OCI-LY1 (cell line): ENCODE measurements at regions not wholly inside any gene's neighbourhood (a gene's known extent, or its start where the extent isn't known, plus 50 kb on each side); places are given as distances from the start of the nearest gene placed in this dataset.

Experiments used
- H2AFZ ChIP-seq: fragments of 200-600 bp; sonication (generic), shearing (Covaris generic); 2 replicates; pipeline ENCODE4 v1.6.0; 2014; ENCODE audit warnings: antibody characterized with exemption, mild to moderate bottlenecking, low read length
- H3F3A ChIP-seq: fragments of 200-600 bp; sonication (generic), shearing (Covaris generic); 2 replicates; pipeline ENCODE4 v1.6.0; 2014; ENCODE audit warnings: mild to moderate bottlenecking, antibody characterized with exemption, low read length, moderate library complexity; ENCODE audit not compliant: insufficient read depth
- H3K27ac ChIP-seq: fragments of 200-600 bp; sonication (generic); 2 replicates; pipeline ENCODE4 v1.5.1; 2014; ENCODE audit warnings: low read length, mixed run types, mild to moderate bottlenecking, low read depth; ENCODE audit not compliant: poor library complexity, severe bottlenecking
- H3K27me3 ChIP-seq: fragments of 200-600 bp; sonication (generic); 2 replicates; pipeline ENCODE4 v1.6.0; 2014; ENCODE audit warnings: antibody characterized with exemption, mild to moderate bottlenecking, low read length, moderate library complexity; ENCODE audit not compliant: insufficient read depth
- H3K36me3 ChIP-seq: fragments of 200-600 bp; sonication (generic); 2 replicates; pipeline ENCODE4 v1.6.1; 2014; ENCODE audit warnings: mild to moderate bottlenecking, antibody characterized with exemption, low read length, moderate library complexity, mixed read lengths; ENCODE audit not compliant: insufficient read depth
- H3K4me1 ChIP-seq: fragments of 200-600 bp; sonication (generic); 2 replicates; pipeline ENCODE4 v1.5.1; 2014; ENCODE audit warnings: mild to moderate bottlenecking, low read length, moderate library complexity; ENCODE audit not compliant: insufficient read depth, severe bottlenecking
- H3K4me2 ChIP-seq: fragments of 200-600 bp; sonication (generic), shearing (Covaris generic); 2 replicates; pipeline ENCODE4 v1.6.1; 2014; ENCODE audit warnings: low read length
- H3K4me3 ChIP-seq: fragments of 200-600 bp; sonication (generic); 2 replicates; pipeline ENCODE4 v1.5.1; 2014; ENCODE audit warnings: low read length, low read depth, mild to moderate bottlenecking, mixed read lengths; ENCODE audit not compliant: poor library complexity, severe bottlenecking
- H3K79me2 ChIP-seq: fragments of 200-600 bp; shearing (Covaris generic); 2 replicates; pipeline ENCODE4 v1.6.1; 2016; ENCODE audit warnings: mixed run types, low read length, mixed read lengths; ENCODE audit not compliant: insufficient read depth
- H3K9ac ChIP-seq: fragments of 200-600 bp; sonication (generic), shearing (Covaris generic); 2 replicates; pipeline ENCODE4 v1.6.1; 2014; ENCODE audit warnings: mild to moderate bottlenecking, low read length, mixed read lengths
- H3K9me2 ChIP-seq: fragments of 200-600 bp; sonication (generic), shearing (Covaris generic); 2 replicates; pipeline ENCODE4 v1.6.1; 2014; ENCODE audit warnings: low read depth, mild to moderate bottlenecking, low read length, mixed read lengths
- H3K9me3 ChIP-seq: fragments of 200-600 bp; shearing (Covaris generic); 2 replicates; pipeline ENCODE4 v1.6.1; 2014; ENCODE audit warnings: low read length, mixed read lengths
- H4K20me1 ChIP-seq: fragments of 200-600 bp; sonication (generic), shearing (Covaris generic); 2 replicates; pipeline ENCODE4 v1.6.0; 2016; ENCODE audit warnings: mild to moderate bottlenecking, low read length; ENCODE audit not compliant: insufficient read depth
- CTCF ChIP-seq: fragments of 200-600 bp; sonication (generic), shearing (Covaris generic); IDR thresholded peaks from 2 replicates; pipeline ENCODE4 v1.5.1; 2017; ENCODE audit warnings: mild to moderate bottlenecking, antibody characterized with exemption, low read length, moderate library complexity, mixed read lengths
- EZH2 ChIP-seq: fragments of 200-600 bp; sonication (generic), shearing (Covaris generic); IDR thresholded peaks from 2 replicates; pipeline ENCODE4 v1.8.0; 2017; ENCODE audit warnings: borderline replicate concordance, mixed run types, mild to moderate bottlenecking, antibody characterized with exemption, low read length, moderate library complexity, mixed read lengths

GRCh38 chr7:68433462-68434070 is 1164.7 kb upstream of the AUTS2 start:
- Histone ChIP-seq H3K36me3 (no peaks in the 10 kb centered on the region), H3K9ac (no peak overlapping the region), H3F3A (no peaks in the 10 kb centered on the region), H2AFZ (no peak overlapping the region), H3K27ac (no peak overlapping the region), H3K4me3 (no peak overlapping the region), H3K4me1 (no peaks in the 10 kb centered on the region), H4K20me1 (no peaks in the 10 kb centered on the region), H3K4me2 (no peak overlapping the region), H3K9me3 (peaks cover 10% of the 10 kb centered on the region; the same call in 1 of the 2 replicates), H3K79me2 (no peaks in the 10 kb centered on the region), H3K9me2 (no peaks in the 10 kb centered on the region), H3K27me3 (no peaks in the 10 kb centered on the region)
- no peak for TF ChIP-seq EZH2

GRCh38 chr7:68434857-68435256 is 1163.4 kb upstream of the AUTS2 start:
- no peak overlapping the region for H3K4me2 ChIP-seq
- peaks cover 12% of the 10 kb centered on the region; the same call in 1 of the 2 replicates for H3K9me3 ChIP-seq
- H4K20me1 ChIP-seq: no peaks in the 10 kb centered on the region
- no peak overlapping the region for H2AFZ ChIP-seq
- no peaks in the 10 kb centered on the region for H3K9me2 ChIP-seq
- no peaks in the 10 kb centered on the region for H3F3A ChIP-seq
- no peaks in the 10 kb centered on the region for H3K79me2 ChIP-seq
- no peak for TF ChIP-seq CTCF
- TF ChIP-seq EZH2: no peak
- H3K27ac ChIP-seq: no peak overlapping the region
- no peak overlapping the region for H3K4me3 ChIP-seq
- H3K27me3 ChIP-seq: no peaks in the 10 kb centered on the region
- H3K36me3 ChIP-seq: no peaks in the 10 kb centered on the region
- H3K4me1 ChIP-seq: no peaks in the 10 kb centered on the region
- no peak overlapping the region for H3K9ac ChIP-seq

- TF ChIP-seq CTCF (no peak), EZH2 (no peak)
- Histone ChIP-seq H3K27ac (no peak overlapping the region), H3K4me3 (no peak overlapping the region)
These were observed 1160.3 kb upstream of the AUTS2 start for GRCh38 chr7:68438016-68438415.

GRCh38 chr7:68438811-68439210 is 1159.5 kb upstream of the AUTS2 start:
- no peaks in the 10 kb centered on the region for H4K20me1 ChIP-seq
- H3K9ac ChIP-seq: no peak overlapping the region
- H3K79me2 ChIP-seq: no peaks in the 10 kb centered on the region
- H3K4me1 ChIP-seq: no peaks in the 10 kb centered on the region
- no peak overlapping the region for H2AFZ ChIP-seq
- H3K27me3 ChIP-seq: no peaks in the 10 kb centered on the region
- no peaks in the 10 kb centered on the region for H3K36me3 ChIP-seq
- H3K4me2 ChIP-seq: no peak overlapping the region
- TF ChIP-seq EZH2 (no peak), CTCF (no peak)
- peaks cover 12% of the 10 kb centered on the region; the same call in 1 of the 2 replicates for H3K9me3 ChIP-seq
- H3F3A ChIP-seq: no peaks in the 10 kb centered on the region
- H3K4me3 ChIP-seq: no peak overlapping the region
- H3K9me2 ChIP-seq: no peaks in the 10 kb centered on the region
- no peak overlapping the region for H3K27ac ChIP-seq

More at GRCh38 chr7:68438016-68438415, 1160.3 kb upstream of the AUTS2 start:
- no peaks in the 10 kb centered on the region for H3K27me3 ChIP-seq
- no peaks in the 10 kb centered on the region for H3K36me3 ChIP-seq
- peaks cover 12% of the 10 kb centered on the region; the same call in 1 of the 2 replicates for H3K9me3 ChIP-seq
- no peaks in the 10 kb centered on the region for H3F3A ChIP-seq
- H3K9ac ChIP-seq: no peak overlapping the region
- H3K4me1 ChIP-seq: no peaks in the 10 kb centered on the region
- H3K79me2 ChIP-seq: no peaks in the 10 kb centered on the region
- no peaks in the 10 kb centered on the region for H3K9me2 ChIP-seq
- H2AFZ ChIP-seq: no peak overlapping the region
- H4K20me1 ChIP-seq: no peaks in the 10 kb centered on the region
- H3K4me2 ChIP-seq: no peak overlapping the region
